ENCODE measurements at regions not wholly inside any gene's neighbourhood (a gene's known extent, or its start where the extent isn't known, plus 50 kb on each side); places are given as distances from the start of the nearest gene placed in this dataset.

DNA sequence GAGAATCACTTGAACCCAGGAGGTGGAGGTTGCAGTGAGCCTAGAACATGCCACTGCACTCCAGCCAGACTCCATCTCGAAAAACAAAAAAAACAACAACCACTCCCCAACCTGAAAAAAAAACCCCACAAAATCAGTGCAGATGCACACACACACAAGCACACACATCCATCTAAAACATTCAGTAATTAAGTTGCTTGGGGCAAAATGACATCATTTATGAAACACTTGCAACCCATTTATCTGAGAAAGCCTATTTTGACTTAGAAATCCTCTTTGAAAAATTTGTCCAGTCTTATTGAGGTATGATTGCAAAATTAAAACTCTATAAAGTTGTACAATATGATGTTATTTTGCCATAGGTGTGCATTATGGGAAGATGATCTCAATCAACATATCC lies 525.5 kb upstream of the AMELY start:
- no peak for FAIRE-seq
- DNase-seq (ENCODE audit: low read depth), result peak; percentile 31
- TF ChIP-seq, protein P1, sequence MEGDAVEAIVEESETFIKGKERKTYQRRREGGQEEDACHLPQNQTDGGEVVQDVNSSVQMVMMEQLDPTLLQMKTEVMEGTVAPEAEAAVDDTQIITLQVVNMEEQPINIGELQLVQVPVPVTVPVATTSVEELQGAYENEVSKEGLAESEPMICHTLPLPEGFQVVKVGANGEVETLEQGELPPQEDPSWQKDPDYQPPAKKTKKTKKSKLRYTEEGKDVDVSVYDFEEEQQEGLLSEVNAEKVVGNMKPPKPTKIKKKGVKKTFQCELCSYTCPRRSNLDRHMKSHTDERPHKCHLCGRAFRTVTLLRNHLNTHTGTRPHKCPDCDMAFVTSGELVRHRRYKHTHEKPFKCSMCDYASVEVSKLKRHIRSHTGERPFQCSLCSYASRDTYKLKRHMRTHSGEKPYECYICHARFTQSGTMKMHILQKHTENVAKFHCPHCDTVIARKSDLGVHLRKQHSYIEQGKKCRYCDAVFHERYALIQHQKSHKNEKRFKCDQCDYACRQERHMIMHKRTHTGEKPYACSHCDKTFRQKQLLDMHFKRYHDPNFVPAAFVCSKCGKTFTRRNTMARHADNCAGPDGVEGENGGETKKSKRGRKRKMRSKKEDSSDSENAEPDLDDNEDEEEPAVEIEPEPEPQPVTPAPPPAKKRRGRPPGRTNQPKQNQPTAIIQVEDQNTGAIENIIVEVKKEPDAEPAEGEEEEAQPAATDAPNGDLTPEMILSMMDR (IDR thresholded peaks at IDR 0.05; ENCODE audit: insufficient read depth, low read length, severe bottlenecking), result no peak

DNA sequence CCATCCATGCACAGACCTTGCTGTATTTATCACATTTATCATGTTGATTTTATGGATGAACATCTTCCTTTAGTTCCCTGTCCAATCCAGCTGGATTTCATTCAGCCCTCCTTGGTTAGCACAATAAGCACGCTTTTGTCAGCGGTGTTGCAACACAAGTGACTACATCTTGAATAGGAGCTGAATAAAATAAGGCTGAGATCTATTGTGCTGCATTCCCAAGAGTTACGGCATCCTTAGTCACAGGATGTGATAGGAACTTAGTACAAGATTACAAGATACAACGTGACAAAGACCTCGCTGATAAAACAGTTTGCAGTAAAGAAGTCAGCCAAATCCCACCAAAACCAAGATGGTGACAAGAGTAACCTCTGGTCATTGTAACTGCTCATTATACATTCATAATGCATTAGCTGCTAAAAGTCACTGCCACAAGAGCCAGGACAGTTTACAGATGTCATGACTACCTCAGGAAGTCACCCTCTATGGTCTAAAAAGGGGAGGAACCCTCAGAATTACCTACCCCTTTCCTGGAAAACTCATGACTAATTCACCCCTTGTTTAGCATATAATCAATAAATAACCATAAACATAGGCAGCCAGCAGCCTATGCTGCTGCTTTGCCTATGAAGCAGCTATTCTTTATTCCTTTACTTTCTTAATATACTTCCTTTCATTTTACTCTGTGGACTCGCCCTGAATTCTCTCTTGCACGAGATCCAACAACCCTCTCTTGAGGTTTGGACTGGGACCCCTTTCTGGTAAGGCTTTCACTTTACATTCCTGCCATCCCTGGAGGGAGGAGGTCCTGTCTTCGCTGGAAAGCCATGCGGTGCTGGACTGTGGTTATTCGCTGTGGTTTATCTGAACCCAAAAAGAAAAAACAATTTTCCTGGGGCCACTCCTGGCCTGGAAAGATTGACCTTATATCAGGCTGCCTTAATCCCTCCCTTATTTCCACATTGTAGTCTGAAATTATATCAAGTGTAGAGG lies 522.6 kb upstream of the AMELY start:
- DNase-seq (ENCODE audit: low read depth) (peak; percentile 96), FAIRE-seq (no peak)
- TF ChIP-seq, protein P1 (IDR thresholded peaks at IDR 0.05; ENCODE audit: insufficient read depth, low read length, severe bottlenecking), result no peak
- H3K27me3 ChIP-seq (ENCODE audit: control insufficient read depth, insufficient read depth, low read length), result no peaks in the 10 kb centered on the region
- H3K36me3 ChIP-seq (ENCODE audit: control insufficient read depth, insufficient read depth, low read length), result no peaks in the 10 kb centered on the region
- H3K4me3 ChIP-seq (ENCODE audit: low read depth, low read length), result no peak overlapping the region

More for the DNA sequence above, 525.5 kb upstream of the AMELY start:
- Histone ChIP-seq H3K27me3 (ENCODE audit: control insufficient read depth, insufficient read depth, low read length) (no peaks in the 10 kb centered on the region), H3K4me3 (ENCODE audit: low read depth, low read length) (no peak overlapping the region), H3K36me3 (ENCODE audit: control insufficient read depth, insufficient read depth, low read length) (no peaks in the 10 kb centered on the region)

DNA sequence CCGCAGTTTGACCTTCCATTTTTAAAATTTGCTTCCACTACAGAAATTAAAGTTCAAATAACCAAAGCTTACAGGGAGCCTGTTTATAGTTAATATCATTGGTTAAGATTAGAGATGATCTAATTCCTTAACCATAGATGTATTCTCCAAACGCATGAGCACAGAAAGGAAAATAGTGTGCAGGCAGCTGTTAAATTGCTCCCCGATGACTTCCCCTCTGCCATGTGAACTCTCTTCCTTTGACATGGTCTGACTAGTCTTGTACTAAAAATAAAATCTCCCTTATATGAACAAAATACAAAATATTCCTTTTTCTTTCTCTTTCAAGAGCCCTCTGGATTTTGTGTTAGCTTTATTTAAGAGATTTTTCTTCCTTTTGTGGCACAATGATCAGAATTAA lies 507.6 kb upstream of the AMELY start:
- no peaks in the 10 kb centered on the region for H3K36me3 ChIP-seq (ENCODE audit: control insufficient read depth, insufficient read depth, low read length)
- DNase-seq (ENCODE audit: low read depth), result no peak
- H3K4me3 ChIP-seq (ENCODE audit: low read depth, low read length), result no peak overlapping the region
- no peaks in the 10 kb centered on the region for H3K27me3 ChIP-seq (ENCODE audit: control insufficient read depth, insufficient read depth, low read length)
- TF ChIP-seq, protein P1 (IDR thresholded peaks at IDR 0.05; ENCODE audit: insufficient read depth, low read length, severe bottlenecking), result no peak
- no peak for FAIRE-seq

DNA sequence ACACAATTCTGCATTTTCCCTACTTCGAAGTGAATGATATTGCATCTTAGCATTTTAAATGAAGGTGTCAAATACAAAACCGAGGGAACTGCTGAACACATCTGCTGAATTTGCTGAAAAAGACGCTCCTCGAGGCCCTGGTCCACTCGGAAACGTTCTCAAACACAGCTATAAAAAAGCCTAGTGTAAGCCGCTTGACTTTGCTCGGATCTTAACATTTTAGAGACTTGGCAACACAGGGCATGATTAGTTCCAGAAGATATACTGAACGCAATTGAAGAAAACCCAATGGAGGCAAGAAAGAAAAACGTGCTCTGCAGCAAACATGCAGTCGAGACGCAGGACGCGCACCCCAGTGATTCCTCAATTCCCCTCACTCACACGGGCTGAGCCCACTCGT lies 506.4 kb upstream of the AMELY start:
- Histone ChIP-seq H3K27me3 (ENCODE audit: control insufficient read depth, insufficient read depth, low read length) (no peaks in the 10 kb centered on the region), H3K4me3 (ENCODE audit: low read depth, low read length) (no peak overlapping the region), H3K36me3 (ENCODE audit: control insufficient read depth, insufficient read depth, low read length) (no peaks in the 10 kb centered on the region)
- DNase-seq (ENCODE audit: low read depth), result no peak
- FAIRE-seq, result no peak
- TF ChIP-seq, protein P1 (IDR thresholded peaks at IDR 0.05; ENCODE audit: insufficient read depth, low read length, severe bottlenecking), result no peak

DNA sequence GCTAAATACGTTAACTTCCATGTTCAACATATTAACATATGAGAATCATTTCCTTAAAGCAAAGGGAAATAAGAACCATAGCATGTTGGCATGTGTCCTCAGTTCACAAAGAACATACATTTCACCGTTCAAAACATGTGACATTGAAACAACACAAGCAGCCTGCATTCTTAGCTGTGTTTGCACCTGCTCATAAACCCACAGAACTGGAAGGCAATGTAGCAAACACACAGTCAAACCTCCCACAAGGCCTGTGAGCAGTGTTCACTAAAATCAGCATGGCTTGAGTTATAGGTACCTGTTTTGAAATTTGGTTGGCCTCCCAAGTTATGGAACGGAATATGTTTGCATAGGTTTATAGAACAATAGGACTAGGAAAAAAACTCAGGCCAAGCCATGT lies 504.9 kb upstream of the AMELY start:
- no peak for FAIRE-seq

More for the DNA sequence above, 504.9 kb upstream of the AMELY start:
- H3K4me3 ChIP-seq (ENCODE audit: low read depth, low read length), result no peak overlapping the region
- no peaks in the 10 kb centered on the region for H3K36me3 ChIP-seq (ENCODE audit: control insufficient read depth, insufficient read depth, low read length)
- no peaks in the 10 kb centered on the region for H3K27me3 ChIP-seq (ENCODE audit: control insufficient read depth, insufficient read depth, low read length)
- DNase-seq (ENCODE audit: low read depth), result no peak
- TF ChIP-seq, protein P1 (IDR thresholded peaks at IDR 0.05; ENCODE audit: insufficient read depth, low read length, severe bottlenecking), result no peak

Data from bronchial epithelial cell (primary cell).